Neural progenitor cell (in vitro differentiated cells): ENCODE measurements at regions not wholly inside any gene's neighbourhood (a gene's known extent, or its start where the extent isn't known, plus 50 kb on each side); places are given as distances from the start of the nearest gene placed in this dataset.

Experiments
- DNase-seq: peaks from one replicate; pipeline ENCODE4 v3.0.0-alpha.2; 2016; ENCODE audit warnings: low spot score
- H2AFZ ChIP-seq: fragments of 200-600 bp; sonication (generic); replicated peaks from 2 replicates; pipeline ENCODE4 v1.6.1; 2016; ENCODE audit warnings: antibody characterized with exemption
- H3F3A ChIP-seq: fragments of 200-600 bp; sonication (generic); 2 replicates; pipeline ENCODE4 v1.6.1; 2016; ENCODE audit warnings: antibody characterized with exemption, low read depth
- H3K27ac ChIP-seq: fragments of 200-600 bp; sonication (generic); 2 replicates; pipeline ENCODE4 v1.5.1; 2016; ENCODE audit warnings: mild to moderate bottlenecking
- H3K27me3 ChIP-seq: fragments of 200-600 bp; sonication (generic); 2 replicates; pipeline ENCODE4 v1.6.1; 2016; ENCODE audit warnings: mild to moderate bottlenecking, moderate library complexity
- H3K36me3 ChIP-seq: fragments of 200-600 bp; sonication (generic); 2 replicates; pipeline ENCODE4 v1.5.1; 2016
- H3K4me1 ChIP-seq: fragments of 200-600 bp; sonication (generic); 2 replicates; pipeline ENCODE4 v1.6.1; 2016; ENCODE audit warnings: mixed run types
- H3K4me2 ChIP-seq: fragments of 200-600 bp; sonication (generic); 2 replicates; pipeline ENCODE4 v1.6.1; 2016
- H3K4me3 ChIP-seq: fragments of 200-600 bp; sonication (generic); 2 replicates; pipeline ENCODE4 v1.5.1; 2016
- H3K79me2 ChIP-seq: fragments of 200-600 bp; sonication (generic); 2 replicates; pipeline ENCODE4 v1.6.1; 2016; ENCODE audit warnings: low read depth
- H3K9ac ChIP-seq: fragments of 200-600 bp; sonication (generic); 2 replicates; pipeline ENCODE4 v1.6.1; 2016
- H3K9me3 ChIP-seq: fragments of 200-600 bp; sonication (generic); 2 replicates; pipeline ENCODE4 v1.5.1; 2016; ENCODE audit warnings: low read depth
- H4K20me1 ChIP-seq: fragments of 200-600 bp; sonication (generic); 2 replicates; pipeline ENCODE4 v1.6.1; 2016; ENCODE audit warnings: low read depth
- H3K27ac Mint-ChIP-seq: 3 replicates; pipeline ENCODE4 v1.8.0; 2021; ENCODE audit warnings: mixed read lengths
- H3K27me3 Mint-ChIP-seq: 2 replicates; pipeline ENCODE4 v1.8.0; 2022; ENCODE audit warnings: low read depth, mild to moderate bottlenecking, inconsistent platforms, moderate library complexity, mixed read lengths; ENCODE audit not compliant: insufficient read depth
- H3K36me3 Mint-ChIP-seq: 3 replicates; pipeline ENCODE4 v1.8.0; 2021; ENCODE audit warnings: mixed read lengths
- H3K4me1 Mint-ChIP-seq: 3 replicates; pipeline ENCODE4 v1.8.0; 2021; ENCODE audit warnings: mixed read lengths
- H3K4me3 Mint-ChIP-seq: 3 replicates; pipeline ENCODE4 v1.8.0; 2021; ENCODE audit warnings: mild to moderate bottlenecking, moderate library complexity, mixed read lengths
- H3K9me3 Mint-ChIP-seq: 3 replicates; pipeline ENCODE4 v1.8.0; 2020; ENCODE audit warnings: mixed read lengths
- CTCF ChIP-seq: fragments of 200-600 bp; sonication (generic); IDR thresholded peaks from 2 replicates; pipeline ENCODE4 v1.5.1; 2017; ENCODE audit warnings: antibody characterized with exemption, mild to moderate bottlenecking
- EZH2 ChIP-seq: fragments of 200-600 bp; sonication (generic); IDR thresholded peaks from 2 replicates; pipeline ENCODE4 v1.6.1; 2017; ENCODE audit warnings: antibody characterized with exemption, mild to moderate bottlenecking, moderate library complexity
- EZH2phosphoT487 ChIP-seq: fragments of 200-600 bp; sonication (generic); IDR thresholded peaks from 2 replicates; pipeline ENCODE4 v1.6.1; 2017; ENCODE audit warnings: antibody characterized with exemption

GRCh38 chr1:72482736-72483413 lies 200.5 kb upstream of the NEGR1 start:
- H3K27ac Mint-ChIP-seq = no peak overlapping the region
- DNase-seq = no peak
- TF ChIP-seq CTCF (no peak), EZH2 (no peak), EZH2phosphoT487 (no peak)
- no peaks in the 10 kb centered on the region for H3K27me3 Mint-ChIP-seq
- Histone ChIP-seq H3K36me3 (no peaks in the 10 kb centered on the region), H3K9me3 (no peaks in the 10 kb centered on the region), H2AFZ (no peak overlapping the region), H3K4me3 (no peak overlapping the region), H3F3A (no peaks in the 10 kb centered on the region), H3K9ac (no peak overlapping the region), H3K27me3 (no peaks in the 10 kb centered on the region), H3K27ac (no peak overlapping the region), H3K4me2 (no peak overlapping the region), H3K4me1 (no peaks in the 10 kb centered on the region), H3K79me2 (no peaks in the 10 kb centered on the region), H4K20me1 (no peaks in the 10 kb centered on the region)
- no peak overlapping the region for H3K4me3 Mint-ChIP-seq
- peaks cover 17% of the 10 kb centered on the region for H3K9me3 Mint-ChIP-seq
- H3K36me3 Mint-ChIP-seq = peaks cover 2% of the 10 kb centered on the region
- no peaks in the 10 kb centered on the region for H3K4me1 Mint-ChIP-seq

- no peak overlapping the region for H3K9ac ChIP-seq
- Mint-ChIP-seq H3K27ac (no peak overlapping the region), H3K4me3 (no peak overlapping the region), H3K36me3 (peaks cover 2% of the 10 kb centered on the region), H3K27me3 (no peaks in the 10 kb centered on the region), H3K9me3 (peaks cover 17% of the 10 kb centered on the region), H3K4me1 (no peaks in the 10 kb centered on the region)
- H3K4me2 ChIP-seq = no peak overlapping the region
- no peak overlapping the region for H3K4me3 ChIP-seq
- no peak for DNase-seq
- H4K20me1 ChIP-seq = no peaks in the 10 kb centered on the region
- no peaks in the 10 kb centered on the region for H3K27me3 ChIP-seq
- TF ChIP-seq EZH2phosphoT487 = no peak
- TF ChIP-seq CTCF = no peak
- TF ChIP-seq EZH2 = no peak
- no peak overlapping the region for H3K27ac ChIP-seq
- H3F3A ChIP-seq = no peaks in the 10 kb centered on the region
- no peaks in the 10 kb centered on the region for H3K36me3 ChIP-seq
- H3K9me3 ChIP-seq = no peaks in the 10 kb centered on the region
- H3K4me1 ChIP-seq = no peaks in the 10 kb centered on the region
- H3K79me2 ChIP-seq = no peaks in the 10 kb centered on the region
- no peak overlapping the region for H2AFZ ChIP-seq
These were observed 199.2 kb upstream of the NEGR1 start for GRCh38 chr1:72481420-72481970.

DNA sequence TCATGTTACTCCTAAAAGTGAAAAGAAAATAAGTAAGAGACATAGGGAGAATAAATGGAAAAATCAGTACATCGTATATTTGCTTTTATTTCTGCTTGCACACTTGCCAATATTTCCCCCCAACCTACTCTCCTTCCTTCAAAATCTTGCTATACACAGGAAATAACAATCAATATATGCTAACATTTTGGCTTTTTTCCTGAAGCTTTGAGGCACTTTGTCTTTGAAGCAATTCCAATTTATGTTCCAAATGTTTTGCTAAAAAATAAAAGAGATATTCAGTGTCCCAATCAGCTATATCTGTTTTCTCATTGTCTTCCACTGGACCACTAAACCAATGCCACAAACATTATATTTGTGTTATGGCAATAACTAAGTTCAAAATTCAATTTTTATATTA lies 184.0 kb upstream of the NEGR1 start:
- no peaks in the 10 kb centered on the region for H3K36me3 Mint-ChIP-seq
- no peaks in the 10 kb centered on the region for H4K20me1 ChIP-seq
- H3K9me3 Mint-ChIP-seq = no peaks in the 10 kb centered on the region
- no peaks in the 10 kb centered on the region for H3K36me3 ChIP-seq
- no peaks in the 10 kb centered on the region for H3K4me1 ChIP-seq
- no peak for DNase-seq
- H3K27ac ChIP-seq = no peak overlapping the region
- H3K27me3 Mint-ChIP-seq = no peaks in the 10 kb centered on the region
- no peak overlapping the region for H3K27ac Mint-ChIP-seq
- H3K4me1 Mint-ChIP-seq = peaks cover 2% of the 10 kb centered on the region
- H3K27me3 ChIP-seq = no peaks in the 10 kb centered on the region
- no peak for TF ChIP-seq EZH2phosphoT487
- TF ChIP-seq CTCF = no peak
- TF ChIP-seq EZH2 = no peak
- H3K9me3 ChIP-seq = no peaks in the 10 kb centered on the region
- no peak overlapping the region for H3K4me3 ChIP-seq
- no peaks in the 10 kb centered on the region for H3K79me2 ChIP-seq
- no peak overlapping the region for H3K9ac ChIP-seq
- H2AFZ ChIP-seq = no peak overlapping the region
- no peak overlapping the region for H3K4me2 ChIP-seq
- no peaks in the 10 kb centered on the region for H3F3A ChIP-seq
- H3K4me3 Mint-ChIP-seq = no peak overlapping the region
